Endothelial cell of umbilical vein (primary cell): ENCODE measurements at regions not wholly inside any gene's neighbourhood (a gene's known extent, or its start where the extent isn't known, plus 50 kb on each side); places are given as distances from the start of the nearest gene placed in this dataset.

Experiments
- BruUV-seq: library from RNA; stranded (reverse); fragments of 400-500 nt; replicated peaks from 2 replicates; lab custom pipeline; 2021; lab: Mats Ljungman, UMichigan
- CTCF ChIA-PET: fragments of 300-600, 350-600 bp; sonication (Branson Sonifier 250); formaldehyde crosslinking; loops from one replicate; lab custom pipeline; 2021; ENCODE audit warnings: antibody characterized with exemption, inconsistent platforms; lab: Charles Lee
- POLR2A ChIA-PET: fragments of 300-600, 350-600 bp; sonication (Branson Sonifier 250); formaldehyde crosslinking; loops from one replicate; lab custom pipeline; 2021; ENCODE audit warnings: antibody characterized with exemption, inconsistent platforms; lab: Charles Lee
- DNase-seq: peaks from one replicate; pipeline ENCODE4 v3.0.0-alpha.2; 2011; ENCODE audit warnings: low read depth, low spot score
- FAIRE-seq: peaks from 2 replicates; lab custom pipeline; 2011; peaks lifted over from hg19 to GRCh38; lab: Jason Lieb, UNC
- H2AFZ ChIP-seq: 2 replicates; pipeline ENCODE4 v1.6.0; 2012; ENCODE audit warnings: low read depth, low read length, control low read depth, inconsistent platforms
- H3K27ac ChIP-seq: 2 replicates; pipeline ENCODE4 v1.5.1; 2011; ENCODE audit warnings: low read depth, mild to moderate bottlenecking, control low read depth, low read length, moderate library complexity; ENCODE audit not compliant: insufficient read depth
- H3K27me3 ChIP-seq, 2 experiments: 2 replicates each; pipeline versions ENCODE4 v1.6.0 to v1.6.1; 2011; ENCODE audit warnings: low read length in 2 of 2, mixed read lengths in 1 of 2; ENCODE audit not compliant: control insufficient read depth in 2 of 2, insufficient read depth in 2 of 2
- H3K36me3 ChIP-seq, 2 experiments: 2 replicates in 1 of 2; 3 replicates in 1 of 2; pipeline ENCODE4 v1.5.1; 2011; ENCODE audit warnings: low read length in 2 of 2, mild to moderate bottlenecking in 1 of 2, moderate library complexity in 1 of 2; ENCODE audit not compliant: control insufficient read depth in 2 of 2, insufficient read depth in 2 of 2; ENCODE audit errors: extremely low read depth in 1 of 2
- H3K4me1 ChIP-seq: 3 replicates; pipeline ENCODE4 v1.5.1; 2011; ENCODE audit warnings: mild to moderate bottlenecking, low read length; ENCODE audit not compliant: control insufficient read depth, insufficient read depth; ENCODE audit errors: extremely low read depth
- H3K4me2 ChIP-seq: 2 replicates; pipeline ENCODE4 v1.6.1; 2011; ENCODE audit warnings: low read length, control low read depth, mixed read lengths; ENCODE audit not compliant: insufficient read depth
- H3K4me3 ChIP-seq, 3 experiments: fragments of 200-600 bp in 1 of 3; sonication (generic), shearing (Covaris generic) in 1 of 3; replicated peaks in 1 of 3; 2 replicates each; pipeline ENCODE4 v1.5.1; 2011 to 2016; ENCODE audit warnings: control low read depth in 3 of 3, low read length in 3 of 3, mild to moderate bottlenecking in 2 of 3, inconsistent platforms in 1 of 3, low read depth in 1 of 3, moderate library complexity in 1 of 3; ENCODE audit not compliant: insufficient read depth in 1 of 3
- H3K79me2 ChIP-seq: 2 replicates; pipeline ENCODE4 v1.6.0; 2012; ENCODE audit warnings: low read length, inconsistent platforms; ENCODE audit not compliant: control insufficient read depth, insufficient read depth
- H3K9ac ChIP-seq: replicated peaks from 2 replicates; pipeline ENCODE3; 2011; ENCODE audit warnings: low read length, control low read depth; ENCODE audit not compliant: insufficient read depth; ENCODE audit errors: extremely low read depth
- H3K9me1 ChIP-seq: replicated peaks from 3 replicates; pipeline ENCODE4 v1.6.0; 2011; ENCODE audit warnings: mild to moderate bottlenecking, low read length; ENCODE audit not compliant: control insufficient read depth, insufficient read depth; ENCODE audit errors: extremely low read depth
- H3K9me3 ChIP-seq: replicated peaks from 2 replicates; pipeline ENCODE4 v1.5.1; 2012; ENCODE audit warnings: low read length, inconsistent platforms; ENCODE audit not compliant: control insufficient read depth, insufficient read depth
- H4K20me1 ChIP-seq: replicated peaks from 2 replicates; pipeline ENCODE3; 2011; ENCODE audit warnings: mild to moderate bottlenecking, low read length; ENCODE audit not compliant: control insufficient read depth, insufficient read depth; ENCODE audit errors: extremely low read depth
- EZH2 ChIP-seq: IDR thresholded peaks from 2 replicates; pipeline ENCODE4 v1.6.1; 2012; ENCODE audit warnings: borderline replicate concordance, low read depth, mild to moderate bottlenecking, moderate library complexity, low read length, inconsistent platforms; ENCODE audit not compliant: severe bottlenecking
- FOS ChIP-seq: IDR thresholded peaks from 2 replicates; pipeline ENCODE4 v1.6.1; 2011; ENCODE audit warnings: mild to moderate bottlenecking, low read length, moderate library complexity, borderline replicate concordance; ENCODE audit not compliant: insufficient read depth
- GATA2 ChIP-seq: IDR thresholded peaks from 2 replicates; pipeline ENCODE4 v1.7.0; 2011; ENCODE audit warnings: low read depth, mild to moderate bottlenecking, moderate library complexity, mixed read lengths, low read length; ENCODE audit not compliant: insufficient read length, insufficient read depth
- JUN ChIP-seq: IDR thresholded peaks from 2 replicates; pipeline ENCODE4 v1.6.1; 2011; ENCODE audit warnings: borderline replicate concordance, low read depth; ENCODE audit not compliant: insufficient read length, insufficient read depth
- MAX ChIP-seq: IDR thresholded peaks from 2 replicates; pipeline ENCODE4 v1.6.1; 2011; ENCODE audit not compliant: insufficient read depth, insufficient read length
- MYC ChIP-seq: IDR thresholded peaks from one replicate; pipeline ENCODE4 v1.6.1; 2011; ENCODE audit warnings: mild to moderate bottlenecking, low read depth, low read length
- POLR2A ChIP-seq: IDR thresholded peaks from 2 replicates; pipeline ENCODE4 v1.6.1; 2012; ENCODE audit warnings: low read depth, mild to moderate bottlenecking, control low read depth, low read length
- POLR2AphosphoS5 ChIP-seq: IDR thresholded peaks from 2 replicates; pipeline ENCODE4 v1.6.1; 2012; ENCODE audit warnings: low read depth, mild to moderate bottlenecking, control low read depth, low read length, moderate library complexity; ENCODE audit not compliant: insufficient read depth
- dilution Hi-C: fragments of 300-500 bp; cut with MboI; formaldehyde crosslinking; loops from one replicate; pipeline ENCODE4 v1.15.0; 2019; ENCODE audit warnings: low sequenced_read_pairs; ENCODE audit not compliant: extremely low pct_ligation_motif_present
- intact Hi-C: fragments of 100-400 bp; cut with micrococcal nuclease; formaldehyde crosslinking; loops from one replicate; pipeline ENCODE4 v1.10.0; 2022
- TF ChIP-seq, protein P1 (sequence below), 2 donors: IDR thresholded peaks; 1 replicate in 1 of 2; 2 replicates in 1 of 2; pipeline ENCODE4 v1.5.1; 2011; ENCODE audit warnings: low read length in 2 of 2, mild to moderate bottlenecking in 2 of 2, moderate library complexity in 2 of 2, control low read depth in 1 of 2, inconsistent platforms in 1 of 2, low read depth in 1 of 2; ENCODE audit not compliant: insufficient read depth in 1 of 2; ENCODE audit errors: extremely low read depth in 1 of 2

GRCh38 chr6:15916581-15916980, 212.3 kb upstream of the MYLIP start:
- Histone ChIP-seq H3K9ac (no peak overlapping the region), H3K9me3 (no peaks in the 10 kb centered on the region), H3K9me1 (no peaks in the 10 kb centered on the region), H3K4me2 (no peak overlapping the region), H3K36me3 (no peaks in the 10 kb centered on the region), H3K27ac (no peak overlapping the region), H3K4me1 (peaks cover 1% of the 10 kb centered on the region), H3K27me3 (no peaks in the 10 kb centered on the region), H3K79me2 (no peaks in the 10 kb centered on the region), H4K20me1 (no peaks in the 10 kb centered on the region), H3K4me3 (no peak overlapping the region), H2AFZ (no peak overlapping the region)
- POLR2A ChIA-PET: no interaction called here
- no TSS peak for BruUV-seq
- intact Hi-C loops (no loop called here), dilution Hi-C loops (no loop called here)
- TF ChIP-seq GATA2: no peak
- TF ChIP-seq JUN: no peak
- no peak for TF ChIP-seq FOS
- no peak for TF ChIP-seq EZH2
- TF ChIP-seq POLR2AphosphoS5: no peak
- TF ChIP-seq POLR2A: no peak
- TF ChIP-seq, protein P1, sequence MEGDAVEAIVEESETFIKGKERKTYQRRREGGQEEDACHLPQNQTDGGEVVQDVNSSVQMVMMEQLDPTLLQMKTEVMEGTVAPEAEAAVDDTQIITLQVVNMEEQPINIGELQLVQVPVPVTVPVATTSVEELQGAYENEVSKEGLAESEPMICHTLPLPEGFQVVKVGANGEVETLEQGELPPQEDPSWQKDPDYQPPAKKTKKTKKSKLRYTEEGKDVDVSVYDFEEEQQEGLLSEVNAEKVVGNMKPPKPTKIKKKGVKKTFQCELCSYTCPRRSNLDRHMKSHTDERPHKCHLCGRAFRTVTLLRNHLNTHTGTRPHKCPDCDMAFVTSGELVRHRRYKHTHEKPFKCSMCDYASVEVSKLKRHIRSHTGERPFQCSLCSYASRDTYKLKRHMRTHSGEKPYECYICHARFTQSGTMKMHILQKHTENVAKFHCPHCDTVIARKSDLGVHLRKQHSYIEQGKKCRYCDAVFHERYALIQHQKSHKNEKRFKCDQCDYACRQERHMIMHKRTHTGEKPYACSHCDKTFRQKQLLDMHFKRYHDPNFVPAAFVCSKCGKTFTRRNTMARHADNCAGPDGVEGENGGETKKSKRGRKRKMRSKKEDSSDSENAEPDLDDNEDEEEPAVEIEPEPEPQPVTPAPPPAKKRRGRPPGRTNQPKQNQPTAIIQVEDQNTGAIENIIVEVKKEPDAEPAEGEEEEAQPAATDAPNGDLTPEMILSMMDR (IDR thresholded peaks at IDR 0.05; ENCODE audit: extremely low read depth in 1 of 2, insufficient read depth in 1 of 2, low read depth in 1 of 2, low read length in 2 of 2): no peak
- no peak for TF ChIP-seq MYC
- no peak for TF ChIP-seq MAX
- CTCF ChIA-PET: no interaction called here
- FAIRE-seq (no peak), DNase-seq (no peak)
